ENCODE measurements at regions not wholly inside any gene's neighbourhood (a gene's known extent, or its start where the extent isn't known, plus 50 kb on each side); places are given as distances from the start of the nearest gene placed in this dataset.

DNA sequence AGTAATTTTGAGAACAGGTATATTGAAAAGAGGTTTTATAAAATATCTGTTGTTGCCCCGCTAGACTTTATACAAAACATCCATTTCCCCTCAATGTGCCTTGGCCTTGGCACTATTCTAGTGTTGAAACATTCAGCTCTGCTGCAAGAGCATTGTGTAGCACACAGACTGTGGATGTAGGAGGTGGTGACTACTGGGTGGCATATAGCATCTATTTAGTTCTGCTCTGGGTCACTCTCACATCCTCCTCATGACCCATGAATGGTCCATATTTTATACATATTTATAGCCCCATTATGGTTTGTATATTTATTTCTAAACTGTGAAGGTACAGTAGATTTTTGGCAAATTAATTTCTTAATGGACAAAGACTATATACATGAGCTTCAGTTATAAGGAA, 1022.0 kb upstream of the CELF4 start:
- no peak for FAIRE-seq
- DNase-seq (ENCODE audit: insufficient read length, low spot score), result no peak

DNA sequence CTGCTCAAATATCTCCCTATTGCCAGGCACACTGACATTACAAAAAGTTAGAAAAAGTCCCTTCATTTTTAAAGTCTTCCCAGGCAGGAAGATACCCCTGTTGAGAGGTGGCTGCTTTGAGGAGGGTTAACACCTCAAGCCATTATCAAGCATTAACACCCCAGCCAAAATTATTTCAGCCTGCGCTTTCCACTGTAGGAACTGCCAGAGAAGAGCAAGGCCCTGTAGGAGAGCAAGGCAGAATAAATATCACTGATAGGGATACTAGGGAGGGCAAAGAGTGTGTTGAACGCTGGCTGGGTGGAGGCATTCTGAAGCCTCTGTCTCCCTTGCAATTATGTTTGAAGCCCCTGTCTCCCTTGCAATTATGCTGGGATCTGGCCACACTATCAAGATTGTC, 1020.7 kb upstream of the CELF4 start:
- DNase-seq (ENCODE audit: insufficient read length, low spot score) (no peak), FAIRE-seq (no peak)

GRCh38 chr18:38579764-38580163, 1014.2 kb upstream of the CELF4 start:
- no peak for DNase-seq (ENCODE audit: insufficient read length, low spot score)
- FAIRE-seq, result no peak

DNA sequence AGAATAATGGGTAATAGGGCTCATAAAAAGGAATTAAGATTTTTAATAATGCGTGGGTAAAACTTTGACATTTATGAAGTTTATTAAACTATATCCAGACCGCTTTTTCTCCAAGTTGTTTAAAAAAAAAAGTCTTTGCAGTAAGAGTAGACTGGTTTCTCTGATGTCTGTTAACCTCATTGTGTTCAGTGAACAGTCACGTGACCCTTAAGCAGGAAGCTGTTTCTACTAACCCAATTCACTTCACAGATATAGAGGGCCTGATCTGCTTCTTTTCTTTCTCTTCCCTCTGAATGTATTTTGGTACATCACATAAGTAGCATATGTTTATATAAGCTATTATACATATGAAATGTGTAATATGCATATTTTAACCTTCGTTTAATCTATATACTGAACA, 1011.3 kb upstream of the CELF4 start:
- FAIRE-seq, result no peak

DNA sequence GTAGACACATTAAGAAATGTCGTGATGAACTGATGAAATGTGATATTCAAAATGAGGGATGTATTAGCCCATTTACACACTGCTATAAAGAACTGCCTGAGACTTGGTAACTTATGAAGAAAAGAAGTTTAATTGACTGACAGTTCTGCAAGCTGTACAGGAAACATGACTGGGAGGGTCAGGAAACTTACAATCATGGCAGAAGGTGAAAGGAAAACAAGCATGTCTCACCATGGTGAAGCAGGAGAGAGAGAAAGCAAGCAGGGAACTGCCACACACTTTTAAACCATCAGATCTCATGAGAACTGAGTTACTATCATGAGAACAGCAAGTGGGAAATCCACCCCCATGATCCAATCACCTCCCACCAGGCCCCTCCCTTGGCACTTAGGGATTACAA, 1010.8 kb upstream of the CELF4 start:
- DNase-seq (ENCODE audit: insufficient read length, low spot score) (no peak), FAIRE-seq (no peak)

More for the DNA sequence above, 1011.3 kb upstream of the CELF4 start:
- DNase-seq (ENCODE audit: insufficient read length, low spot score), result no peak

DNA sequence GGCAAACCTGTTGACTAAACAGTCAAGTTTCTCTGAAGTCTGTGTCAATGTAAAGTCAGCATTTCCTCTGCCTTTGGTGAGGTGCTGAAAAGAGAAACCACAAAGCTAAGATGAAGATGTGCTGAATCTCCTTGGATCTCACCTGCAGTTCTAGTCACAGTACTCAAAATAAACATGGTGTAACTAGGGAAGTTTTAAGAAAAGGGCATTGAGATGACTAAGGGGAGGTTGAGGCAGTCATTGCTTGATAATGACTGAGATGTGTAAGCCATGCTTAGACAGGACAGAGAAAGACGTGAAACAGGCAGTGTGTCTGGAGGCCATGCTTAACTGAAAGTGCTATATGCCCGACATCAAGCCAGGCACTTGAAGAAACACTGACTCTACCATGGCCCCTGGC, 1010.0 kb upstream of the CELF4 start:
- DNase-seq (ENCODE audit: insufficient read length, low spot score) (no peak), FAIRE-seq (no peak)

DNA sequence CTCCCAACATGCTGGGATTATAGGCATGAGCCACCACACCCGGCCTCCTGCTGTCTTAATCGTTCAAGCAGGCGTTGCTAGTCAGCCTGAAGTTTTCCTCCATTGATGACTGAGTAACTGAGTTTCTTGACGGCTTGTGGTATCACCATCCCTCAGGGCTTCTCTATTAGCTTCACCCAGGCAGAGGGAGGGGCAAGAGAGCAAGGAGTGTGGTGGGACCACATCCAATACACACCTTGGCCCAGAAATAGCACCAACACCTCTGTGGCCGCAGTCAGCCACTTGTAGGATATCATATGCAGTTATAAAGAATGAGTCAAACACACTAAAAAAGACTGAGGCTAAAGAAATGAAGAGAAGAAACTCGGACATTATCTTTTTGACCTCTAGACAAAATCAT, 1009.4 kb upstream of the CELF4 start:
- FAIRE-seq, result no peak
- DNase-seq (ENCODE audit: insufficient read length, low spot score), result no peak

DNA sequence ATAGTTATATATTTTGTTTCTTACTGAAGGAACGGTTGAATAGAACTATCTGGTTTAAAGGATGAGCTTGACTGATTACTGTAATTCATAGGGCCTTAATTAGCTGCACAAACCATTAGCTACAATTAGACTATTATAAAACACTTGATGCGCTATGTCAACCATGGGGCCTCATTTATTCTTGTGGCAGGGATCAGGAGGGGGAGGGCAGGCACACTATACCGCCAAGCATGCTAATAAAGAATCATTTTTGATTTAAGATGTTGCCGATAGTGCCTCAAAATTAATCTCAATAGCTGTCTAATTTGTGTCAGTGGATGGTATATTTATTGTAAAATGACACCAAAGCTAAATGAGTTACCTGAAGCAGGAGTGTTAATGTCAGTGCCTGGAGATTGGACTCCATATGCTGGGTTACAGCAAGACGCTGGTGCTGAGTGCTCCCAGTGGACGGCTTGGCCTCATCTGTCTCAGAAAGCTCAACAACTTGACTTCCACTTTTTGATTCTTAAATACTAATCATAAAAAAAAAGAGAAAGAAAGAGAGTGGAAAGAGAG, 1007.0 kb upstream of the CELF4 start:
- FAIRE-seq (no peak), DNase-seq (ENCODE audit: insufficient read length, low spot score) (no peak)

- FAIRE-seq (no peak), DNase-seq (ENCODE audit: insufficient read length, low spot score) (no peak)
Observed at GRCh38 chr18:38571651-38572050, 1006.1 kb upstream of the CELF4 start.

DNA sequence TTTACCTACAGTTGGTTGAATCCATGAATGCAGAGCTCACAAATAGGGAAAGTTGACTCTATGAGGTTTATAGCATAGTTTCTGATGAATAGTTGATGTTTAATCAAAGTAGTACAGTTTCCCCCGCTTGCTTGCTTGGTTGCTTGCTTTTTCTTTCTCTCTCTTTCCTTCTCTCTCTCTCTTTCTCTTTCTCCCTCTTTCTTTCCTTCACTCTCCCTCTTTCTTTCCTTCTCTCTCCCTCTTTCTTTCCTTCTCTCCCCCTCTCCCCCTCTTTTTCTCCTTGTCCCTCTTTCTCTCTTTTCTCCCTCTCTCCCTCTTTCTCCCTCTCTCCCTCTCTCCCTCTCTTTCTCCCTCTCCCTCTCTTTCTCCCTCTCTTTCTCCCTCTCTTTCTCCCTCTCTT, 999.9 kb upstream of the CELF4 start:
- FAIRE-seq, result no peak
- DNase-seq (ENCODE audit: insufficient read length, low spot score), result no peak

DNA sequence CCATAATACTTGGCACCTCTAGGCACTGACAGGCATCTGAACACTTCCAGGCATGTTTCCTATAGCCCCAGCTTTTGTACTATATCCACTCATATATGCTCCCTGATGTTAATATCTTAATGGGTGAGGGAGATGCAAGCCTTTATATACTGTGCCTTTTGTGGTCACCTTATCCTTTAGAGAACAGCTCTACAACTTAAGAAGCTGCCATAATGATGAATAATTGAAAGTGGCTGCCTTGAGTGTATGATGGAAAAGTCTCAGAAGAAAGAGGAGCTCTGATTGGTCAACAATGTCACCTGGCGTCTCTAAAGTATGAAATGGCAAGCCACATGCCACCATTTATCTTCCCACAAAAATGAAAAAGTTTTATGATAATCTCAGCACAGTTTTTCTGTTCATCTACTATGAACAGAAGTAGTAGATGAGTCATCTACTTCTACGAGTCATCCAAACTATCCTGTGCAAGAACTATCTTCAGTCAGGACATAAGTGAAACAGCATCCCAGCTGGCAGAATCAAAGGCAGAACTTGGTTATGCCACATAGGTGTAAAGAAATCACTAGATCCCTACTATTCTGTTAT, 997.9 kb upstream of the CELF4 start:
- DNase-seq (ENCODE audit: insufficient read length, low spot score) (no peak), FAIRE-seq (no peak)

DNA sequence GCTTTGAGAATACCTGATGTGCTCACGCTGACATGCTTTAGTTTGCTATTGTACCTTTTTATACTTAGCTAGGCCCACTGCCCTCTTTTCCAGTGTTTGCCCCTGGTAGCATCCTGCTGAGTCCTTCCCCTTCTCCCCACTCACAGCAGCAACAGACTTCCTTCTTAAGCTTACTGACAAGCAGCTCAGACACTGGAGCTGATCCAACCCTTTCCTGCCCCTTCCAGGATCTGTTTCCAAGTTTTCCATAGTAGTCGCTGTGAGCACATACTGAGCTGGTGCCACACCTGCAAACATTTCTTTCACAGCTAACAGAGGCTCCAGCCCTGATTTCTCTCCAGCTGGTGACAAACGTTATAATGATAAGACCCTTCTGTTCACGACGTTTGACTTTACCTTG, 991.4 kb upstream of the CELF4 start:
- FAIRE-seq (no peak), DNase-seq (ENCODE audit: insufficient read length, low spot score) (no peak)

DNA sequence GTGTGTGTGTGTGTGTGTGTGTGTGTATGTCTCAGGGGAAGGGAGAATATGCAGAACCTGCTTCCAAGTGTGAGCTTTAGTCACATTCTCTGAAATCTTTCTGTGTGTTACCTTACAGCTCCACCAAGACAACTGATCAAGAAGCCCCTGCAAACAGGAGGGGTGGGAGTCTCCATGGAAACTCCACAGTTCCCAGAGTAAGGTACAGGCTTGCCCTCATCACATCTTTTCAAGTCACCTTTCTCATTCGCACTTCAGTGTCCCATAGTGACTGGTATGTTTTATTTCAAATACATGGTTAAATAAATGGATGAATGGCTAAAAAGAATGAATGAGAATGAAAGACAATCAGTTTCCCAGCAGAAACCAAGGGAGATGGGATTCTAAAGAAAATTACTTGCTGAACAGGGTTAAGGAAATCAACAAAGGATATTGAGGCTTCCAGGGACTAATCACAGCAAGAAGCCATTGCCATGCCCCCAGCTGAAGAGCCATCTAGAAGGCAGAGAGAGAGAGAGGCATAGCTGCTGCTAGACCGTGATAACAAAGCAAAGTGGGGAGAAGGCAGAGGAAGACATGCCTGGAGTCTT, 987.2 kb upstream of the CELF4 start:
- DNase-seq (ENCODE audit: insufficient read length, low spot score) (no peak), FAIRE-seq (no peak)

GRCh38 chr18:38551881-38552280, 986.3 kb upstream of the CELF4 start:
- no peak for FAIRE-seq

GRCh38 chr18:38545071-38545470, 979.5 kb upstream of the CELF4 start:
- DNase-seq (ENCODE audit: insufficient read length, low spot score) (no peak), FAIRE-seq (peak; percentile 40)

More at GRCh38 chr18:38551881-38552280, 986.3 kb upstream of the CELF4 start:
- no peak for DNase-seq (ENCODE audit: insufficient read length, low spot score)

DNA sequence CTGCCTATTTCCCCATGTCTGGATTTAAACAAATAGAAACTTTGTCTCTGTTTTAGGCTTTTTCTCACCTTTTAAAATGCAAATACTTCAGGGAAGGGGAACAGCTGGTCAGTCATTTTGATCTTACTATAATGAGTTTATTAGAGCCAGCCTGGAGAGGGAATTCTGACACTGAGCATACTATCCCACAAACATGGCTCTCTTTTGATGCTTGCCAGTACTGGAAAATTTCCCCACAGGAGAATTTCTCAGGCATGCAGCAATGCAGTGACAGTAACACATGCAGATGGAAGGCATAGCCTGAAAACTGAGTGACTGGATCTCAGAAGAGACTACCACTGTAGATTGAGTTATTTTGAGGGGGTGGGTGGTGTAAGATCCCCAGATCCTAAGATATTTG, 974.3 kb upstream of the CELF4 start:
- FAIRE-seq, result no peak
- DNase-seq (ENCODE audit: insufficient read length, low spot score), result no peak

- DNase-seq (ENCODE audit: insufficient read length, low spot score), result no peak
- FAIRE-seq, result no peak
Observed at GRCh38 chr18:38539371-38539770, 973.8 kb upstream of the CELF4 start.

DNA sequence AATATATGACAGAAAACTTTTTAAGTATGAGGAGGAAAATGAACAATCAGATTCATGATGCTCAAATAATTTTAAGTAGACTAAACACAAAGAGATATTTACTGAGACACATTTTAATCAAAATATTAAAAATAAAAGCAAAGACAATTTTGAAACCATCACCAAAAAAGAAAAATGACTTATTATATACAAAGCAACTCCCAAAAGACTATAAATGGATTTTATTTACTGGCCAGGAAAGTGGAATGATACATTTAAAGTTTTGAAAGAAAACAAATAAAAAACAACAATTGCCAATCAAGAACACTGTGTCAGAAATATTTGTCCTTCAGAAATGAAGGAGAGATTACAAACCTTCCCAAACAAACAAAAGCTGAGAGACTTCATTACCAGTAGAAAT, 968.5 kb upstream of the CELF4 start:
- no peak for FAIRE-seq
- DNase-seq (ENCODE audit: insufficient read length, low spot score), result no peak

- FAIRE-seq (no peak), DNase-seq (ENCODE audit: insufficient read length, low spot score) (no peak)
Observed at GRCh38 chr18:38526922-38527321, 961.3 kb upstream of the CELF4 start.

GRCh38 chr18:38525039-38525438, 959.4 kb upstream of the CELF4 start:
- FAIRE-seq (no peak), DNase-seq (ENCODE audit: insufficient read length, low spot score) (no peak)

DNA sequence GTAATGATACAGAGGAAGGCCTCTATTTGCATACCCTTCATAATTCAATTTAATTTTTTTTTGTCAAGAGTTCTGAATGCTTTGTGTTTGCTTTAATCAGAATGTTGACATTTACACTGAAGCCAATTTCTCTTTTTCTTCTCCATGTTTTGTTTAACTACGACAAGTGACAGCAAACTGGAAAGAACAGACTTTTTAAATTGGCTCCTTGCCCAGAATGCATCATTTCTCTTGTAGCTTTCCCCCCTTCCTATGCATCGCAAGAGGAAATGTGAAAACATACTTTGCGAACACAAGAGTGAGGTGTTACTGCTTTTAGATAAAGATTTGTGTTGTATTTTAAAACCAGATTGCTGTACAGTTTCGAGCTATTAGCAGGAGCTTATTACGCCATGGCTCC, 955.2 kb upstream of the CELF4 start:
- FAIRE-seq (no peak), DNase-seq (ENCODE audit: insufficient read length, low spot score) (no peak)

GRCh38 chr18:38502539-38502938, 936.9 kb upstream of the CELF4 start:
- FAIRE-seq (no peak), DNase-seq (ENCODE audit: insufficient read length, low spot score) (no peak)

DNA sequence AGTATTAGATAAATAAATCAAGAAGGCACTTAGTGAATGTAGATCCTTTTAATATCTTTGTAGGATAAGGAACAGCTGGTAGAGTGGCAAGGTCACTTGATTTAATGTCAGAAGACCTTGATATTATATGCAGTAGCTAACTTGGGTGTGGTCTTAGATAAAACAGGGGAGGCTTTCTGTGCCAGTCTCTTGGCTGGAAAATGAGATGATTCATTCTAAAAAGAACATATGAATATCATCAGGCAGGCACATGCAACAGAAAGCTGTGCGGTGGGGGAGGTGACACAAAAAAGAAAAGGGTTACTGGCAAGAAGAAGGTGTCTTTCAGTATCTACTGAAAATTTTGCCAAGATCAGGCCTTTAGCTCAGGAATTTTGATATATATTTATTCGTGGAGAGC, 931.7 kb upstream of the CELF4 start:
- DNase-seq (ENCODE audit: insufficient read length, low spot score), result no peak
- no peak for FAIRE-seq
